ENCODE measurements at regions not wholly inside any gene's neighbourhood (a gene's known extent, or its start where the extent isn't known, plus 50 kb on each side); places are given as distances from the start of the nearest gene placed in this dataset.

DNA sequence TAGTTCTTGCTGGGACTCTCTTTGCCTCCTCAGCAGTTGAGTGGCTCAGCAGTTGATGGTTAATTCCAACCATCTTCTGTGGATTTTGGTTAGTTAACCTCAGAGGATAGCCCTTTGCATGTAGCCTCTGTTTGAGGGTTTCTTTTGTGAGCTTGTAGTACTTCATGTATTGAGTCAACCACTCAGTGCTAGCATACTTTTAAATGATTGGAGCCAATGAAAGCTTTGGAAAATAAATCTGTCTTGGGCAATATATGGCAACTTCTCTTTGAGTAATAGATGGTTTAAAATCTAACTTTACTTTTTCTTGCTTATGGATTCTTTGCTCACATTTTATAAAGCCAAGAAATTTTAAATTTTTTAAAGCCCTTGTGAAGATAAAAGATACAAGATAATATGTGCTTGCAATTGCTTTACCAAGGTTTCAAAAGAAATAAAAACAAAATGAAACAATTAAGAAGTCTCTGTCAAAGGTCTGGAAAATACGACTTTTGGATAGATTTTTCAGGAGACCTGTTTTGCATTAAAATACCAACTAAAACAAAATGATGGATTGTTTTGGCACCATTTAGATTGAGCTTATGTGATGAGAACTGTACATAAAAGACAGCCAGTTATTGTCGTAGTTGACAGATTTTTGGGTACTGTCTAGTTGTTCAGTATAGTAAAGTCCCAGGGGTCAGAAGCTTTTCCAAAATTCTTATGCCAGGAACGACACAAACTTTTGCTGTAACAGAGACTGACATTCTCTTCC is 181.9 kb downstream of the SPRY1 start:
- no peak overlapping the region for H3K9ac ChIP-seq
- H4K20me1 ChIP-seq (ENCODE audit: insufficient read depth) = no peaks in the 10 kb centered on the region
- TF ChIP-seq, protein P1, sequence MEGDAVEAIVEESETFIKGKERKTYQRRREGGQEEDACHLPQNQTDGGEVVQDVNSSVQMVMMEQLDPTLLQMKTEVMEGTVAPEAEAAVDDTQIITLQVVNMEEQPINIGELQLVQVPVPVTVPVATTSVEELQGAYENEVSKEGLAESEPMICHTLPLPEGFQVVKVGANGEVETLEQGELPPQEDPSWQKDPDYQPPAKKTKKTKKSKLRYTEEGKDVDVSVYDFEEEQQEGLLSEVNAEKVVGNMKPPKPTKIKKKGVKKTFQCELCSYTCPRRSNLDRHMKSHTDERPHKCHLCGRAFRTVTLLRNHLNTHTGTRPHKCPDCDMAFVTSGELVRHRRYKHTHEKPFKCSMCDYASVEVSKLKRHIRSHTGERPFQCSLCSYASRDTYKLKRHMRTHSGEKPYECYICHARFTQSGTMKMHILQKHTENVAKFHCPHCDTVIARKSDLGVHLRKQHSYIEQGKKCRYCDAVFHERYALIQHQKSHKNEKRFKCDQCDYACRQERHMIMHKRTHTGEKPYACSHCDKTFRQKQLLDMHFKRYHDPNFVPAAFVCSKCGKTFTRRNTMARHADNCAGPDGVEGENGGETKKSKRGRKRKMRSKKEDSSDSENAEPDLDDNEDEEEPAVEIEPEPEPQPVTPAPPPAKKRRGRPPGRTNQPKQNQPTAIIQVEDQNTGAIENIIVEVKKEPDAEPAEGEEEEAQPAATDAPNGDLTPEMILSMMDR (conservative IDR thresholded peaks at IDR 0.05; ENCODE audit: low read depth, low read length) = no peak
- no peak overlapping the region for H3K4me2 ChIP-seq
- H3K27me3 ChIP-seq (ENCODE audit: insufficient read depth, low read depth) = no peaks in the 10 kb centered on the region
- H2AFZ ChIP-seq (ENCODE audit: low read depth) = no peak overlapping the region
- H3K79me2 ChIP-seq (ENCODE audit: insufficient read depth, low read depth) = no peaks in the 10 kb centered on the region
- no peaks in the 10 kb centered on the region for H3K36me3 ChIP-seq (ENCODE audit: insufficient read depth)
- H3K4me1 ChIP-seq (ENCODE audit: low read depth, poor library complexity, severe bottlenecking) = no peaks in the 10 kb centered on the region
- H3K4me3 ChIP-seq (IDR thresholded peaks at IDR 0.05; ENCODE audit: insufficient read depth, low read depth, low read length) = no peak overlapping the region
- no peak overlapping the region for H3K27ac ChIP-seq

DNA sequence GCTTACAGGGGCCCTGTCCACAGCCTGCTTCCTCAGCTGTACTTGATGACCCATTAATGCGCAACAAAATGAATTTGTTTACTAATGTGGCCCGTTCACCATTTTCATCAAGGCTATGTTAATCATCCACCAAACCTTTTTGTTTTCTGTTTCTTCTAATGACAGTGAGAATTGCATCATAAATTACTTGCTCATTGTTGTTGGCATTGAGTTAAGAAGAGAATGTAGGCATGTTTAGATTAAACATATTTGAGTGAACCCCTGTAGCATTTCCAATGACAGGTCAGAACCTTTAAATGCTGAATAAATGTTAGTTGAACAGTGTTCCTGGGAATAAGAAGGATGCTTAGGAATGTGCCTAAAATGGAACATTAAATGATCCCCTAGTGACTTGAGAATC is 183.4 kb downstream of the SPRY1 start:
- Histone ChIP-seq H3K27me3 (ENCODE audit: insufficient read depth, low read depth) (no peaks in the 10 kb centered on the region), H2AFZ (ENCODE audit: low read depth) (no peak overlapping the region), H3K9ac (no peak overlapping the region), H3K79me2 (ENCODE audit: insufficient read depth, low read depth) (no peaks in the 10 kb centered on the region), H3K36me3 (ENCODE audit: insufficient read depth) (no peaks in the 10 kb centered on the region), H3K4me3 (IDR thresholded peaks at IDR 0.05; ENCODE audit: insufficient read depth, low read depth, low read length) (no peak overlapping the region), H3K4me1 (ENCODE audit: low read depth, poor library complexity, severe bottlenecking) (no peaks in the 10 kb centered on the region), H3K4me2 (no peak overlapping the region), H3K27ac (no peak overlapping the region), H4K20me1 (ENCODE audit: insufficient read depth) (no peaks in the 10 kb centered on the region)
- TF ChIP-seq, protein P1 (conservative IDR thresholded peaks at IDR 0.05; ENCODE audit: low read depth, low read length) = no peak

DNA sequence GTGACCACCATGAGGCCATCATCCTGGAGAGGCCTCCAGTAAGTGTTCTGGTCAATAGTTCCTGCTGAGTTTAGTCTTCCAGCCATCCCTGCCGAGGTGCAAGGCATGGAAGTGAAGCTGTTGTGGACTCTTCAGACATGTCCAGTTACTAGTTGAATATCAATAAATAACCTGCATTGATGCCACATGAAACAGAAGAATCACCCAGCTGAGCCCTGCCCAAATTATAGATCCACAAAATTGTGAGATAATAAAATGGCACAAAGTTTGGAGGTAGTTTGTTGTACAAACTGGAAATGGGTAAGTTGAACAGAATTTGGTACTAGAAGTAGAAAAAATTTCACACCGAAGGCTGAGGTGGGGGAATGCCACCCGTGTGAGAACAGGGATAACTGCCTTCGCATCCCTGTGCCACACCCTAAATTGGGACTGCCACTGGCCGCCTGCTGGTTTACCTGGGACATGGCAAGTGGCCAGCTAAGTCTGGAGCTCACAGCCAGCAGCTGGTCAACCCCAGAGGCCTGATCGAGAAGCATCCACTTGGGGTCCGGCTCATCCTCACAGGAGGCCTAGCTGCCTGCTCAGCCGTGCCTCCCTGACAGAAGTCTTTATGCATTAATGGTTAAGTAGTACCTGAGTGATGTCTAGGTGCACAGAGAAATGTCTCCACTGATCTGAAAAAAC is 184.5 kb downstream of the SPRY1 start:
- Histone ChIP-seq H3K4me3 (IDR thresholded peaks at IDR 0.05; ENCODE audit: insufficient read depth, low read depth, low read length) (no peak overlapping the region), H3K36me3 (ENCODE audit: insufficient read depth) (no peaks in the 10 kb centered on the region), H3K27ac (no peak overlapping the region), H3K79me2 (ENCODE audit: insufficient read depth, low read depth) (no peaks in the 10 kb centered on the region), H3K9ac (no peak overlapping the region), H4K20me1 (ENCODE audit: insufficient read depth) (no peaks in the 10 kb centered on the region), H3K4me2 (no peak overlapping the region), H3K27me3 (ENCODE audit: insufficient read depth, low read depth) (no peaks in the 10 kb centered on the region), H2AFZ (ENCODE audit: low read depth) (no peak overlapping the region), H3K4me1 (ENCODE audit: low read depth, poor library complexity, severe bottlenecking) (peaks cover 3% of the 10 kb centered on the region)
- TF ChIP-seq, protein P1 (conservative IDR thresholded peaks at IDR 0.05; ENCODE audit: low read depth, low read length) = 0 out of 2 replicates have a peak, but pooled peaks have one; percentile 36

DNA sequence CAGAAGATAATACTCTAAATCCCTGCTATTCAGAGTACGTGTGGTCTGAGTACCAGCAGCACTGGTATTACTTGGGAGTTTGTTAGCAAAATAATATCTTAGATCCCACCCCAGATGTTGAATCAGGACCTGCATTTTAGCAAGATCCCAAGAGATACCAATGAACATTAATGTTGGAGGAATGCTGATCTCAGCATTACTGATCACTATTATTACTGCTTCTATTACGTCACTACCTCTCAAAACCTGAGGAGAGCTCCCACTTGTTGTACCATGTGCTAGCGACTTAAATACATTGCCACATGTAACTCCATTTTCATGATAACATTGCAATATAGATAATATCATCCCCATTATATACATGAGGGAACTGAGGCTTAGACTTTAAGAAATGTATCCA is 185.2 kb downstream of the SPRY1 start:
- no peak overlapping the region for H2AFZ ChIP-seq (ENCODE audit: low read depth)
- H3K27me3 ChIP-seq (ENCODE audit: insufficient read depth, low read depth) = no peaks in the 10 kb centered on the region
- H3K4me1 ChIP-seq (ENCODE audit: low read depth, poor library complexity, severe bottlenecking) = peaks cover 10% of the 10 kb centered on the region
- H3K36me3 ChIP-seq (ENCODE audit: insufficient read depth) = no peaks in the 10 kb centered on the region
- no peaks in the 10 kb centered on the region for H3K79me2 ChIP-seq (ENCODE audit: insufficient read depth, low read depth)
- H4K20me1 ChIP-seq (ENCODE audit: insufficient read depth) = no peaks in the 10 kb centered on the region
- H3K4me2 ChIP-seq = no peak overlapping the region
- TF ChIP-seq, protein P1 (conservative IDR thresholded peaks at IDR 0.05; ENCODE audit: low read depth, low read length) = no peak
- no peak overlapping the region for H3K4me3 ChIP-seq (IDR thresholded peaks at IDR 0.05; ENCODE audit: insufficient read depth, low read depth, low read length)
- H3K27ac ChIP-seq = no peak overlapping the region
- no peak overlapping the region for H3K9ac ChIP-seq

Data from KMS-11 (cell line).